ENCODE measurements at regions not wholly inside any gene's neighbourhood (a gene's known extent, or its start where the extent isn't known, plus 50 kb on each side); places are given as distances from the start of the nearest gene placed in this dataset.

GRCh38 chr5:20555034-20555433, 567.0 kb upstream of the CDH18 start:
- Mint-ChIP-seq H3K4me1 (peaks cover 19% of the 10 kb centered on the region), H3K9me3 (peaks cover 10% of the 10 kb centered on the region), H3K36me3 (peaks cover 6% of the 10 kb centered on the region), H3K27me3 (ENCODE audit: insufficient read depth, low read depth) (no peaks in the 10 kb centered on the region), H3K4me3 (no peak overlapping the region), H3K27ac (no peak overlapping the region)
- TF ChIP-seq EZH2 (IDR thresholded peaks at IDR 0.05) (no peak), EZH2phosphoT487 (IDR thresholded peaks at IDR 0.05) (no peak), CTCF (IDR thresholded peaks at IDR 0.05) (no peak)
- Histone ChIP-seq H3K27me3 (no peaks in the 10 kb centered on the region), H3K4me1 (no peaks in the 10 kb centered on the region), H3F3A (ENCODE audit: low read depth) (no peaks in the 10 kb centered on the region), H3K9ac (no peak overlapping the region), H3K27ac (no peak overlapping the region), H3K4me3 (no peak overlapping the region), H3K36me3 (no peaks in the 10 kb centered on the region), H2AFZ (replicated peaks) (no peak overlapping the region), H4K20me1 (ENCODE audit: low read depth) (no peaks in the 10 kb centered on the region), H3K4me2 (no peak overlapping the region), H3K79me2 (ENCODE audit: low read depth) (no peaks in the 10 kb centered on the region), H3K9me3 (ENCODE audit: low read depth) (no peaks in the 10 kb centered on the region)
- DNase-seq (ENCODE audit: low spot score), result no peak

GRCh38 chr5:20554001-20554400, 566.0 kb upstream of the CDH18 start:
- DNase-seq (ENCODE audit: low spot score), result no peak
- Histone ChIP-seq H3K79me2 (ENCODE audit: low read depth) (no peaks in the 10 kb centered on the region), H3K9ac (no peak overlapping the region), H3F3A (ENCODE audit: low read depth) (no peaks in the 10 kb centered on the region), H3K36me3 (no peaks in the 10 kb centered on the region), H3K4me2 (no peak overlapping the region), H2AFZ (replicated peaks) (no peak overlapping the region), H4K20me1 (ENCODE audit: low read depth) (no peaks in the 10 kb centered on the region), H3K27me3 (no peaks in the 10 kb centered on the region), H3K9me3 (ENCODE audit: low read depth) (no peaks in the 10 kb centered on the region), H3K4me3 (no peak overlapping the region), H3K4me1 (no peaks in the 10 kb centered on the region), H3K27ac (no peak overlapping the region)
- peaks cover 19% of the 10 kb centered on the region for H3K4me1 Mint-ChIP-seq
- peaks cover 10% of the 10 kb centered on the region for H3K9me3 Mint-ChIP-seq
- peaks cover 6% of the 10 kb centered on the region for H3K36me3 Mint-ChIP-seq
- no peak for TF ChIP-seq EZH2 (IDR thresholded peaks at IDR 0.05)
- no peak for TF ChIP-seq CTCF (IDR thresholded peaks at IDR 0.05)
- no peak for TF ChIP-seq EZH2phosphoT487 (IDR thresholded peaks at IDR 0.05)
- no peak overlapping the region for H3K4me3 Mint-ChIP-seq
- no peak overlapping the region for H3K27ac Mint-ChIP-seq
- no peaks in the 10 kb centered on the region for H3K27me3 Mint-ChIP-seq (ENCODE audit: insufficient read depth, low read depth)

GRCh38 chr5:20537911-20538703, 550.1 kb upstream of the CDH18 start:
- Histone ChIP-seq H3K4me2 (no peak overlapping the region), H3K27me3 (no peaks in the 10 kb centered on the region), H3K9ac (no peak overlapping the region), H3F3A (ENCODE audit: low read depth) (no peaks in the 10 kb centered on the region), H3K79me2 (ENCODE audit: low read depth) (no peaks in the 10 kb centered on the region), H2AFZ (replicated peaks) (no peak overlapping the region), H3K27ac (no peak overlapping the region), H4K20me1 (ENCODE audit: low read depth) (no peaks in the 10 kb centered on the region), H3K4me1 (no peaks in the 10 kb centered on the region), H3K36me3 (no peaks in the 10 kb centered on the region), H3K4me3 (no peak overlapping the region), H3K9me3 (ENCODE audit: low read depth) (no peaks in the 10 kb centered on the region)
- DNase-seq (ENCODE audit: low spot score), result no peak
- H3K27me3 Mint-ChIP-seq (ENCODE audit: insufficient read depth, low read depth), result no peaks in the 10 kb centered on the region
- H3K36me3 Mint-ChIP-seq, result peaks cover 9% of the 10 kb centered on the region
- no peaks in the 10 kb centered on the region for H3K4me1 Mint-ChIP-seq
- TF ChIP-seq EZH2 (IDR thresholded peaks at IDR 0.05) (no peak), CTCF (IDR thresholded peaks at IDR 0.05) (no peak), EZH2phosphoT487 (IDR thresholded peaks at IDR 0.05) (no peak)
- peaks cover 6% of the 10 kb centered on the region for H3K9me3 Mint-ChIP-seq
- H3K27ac Mint-ChIP-seq, result no peak overlapping the region
- H3K4me3 Mint-ChIP-seq, result no peak overlapping the region

All from neural progenitor cell (in vitro differentiated cells).